ENCODE measurements at regions not wholly inside any gene's neighbourhood (a gene's known extent, or its start where the extent isn't known, plus 50 kb on each side); places are given as distances from the start of the nearest gene placed in this dataset.

- no peak overlapping the region for H3K4me3 ChIP-seq (ENCODE audit: insufficient read length, low read depth)
- H3K9ac ChIP-seq (ENCODE audit: insufficient read length, low read depth): no peak overlapping the region
- no peaks in the 10 kb centered on the region for H3K9me3 ChIP-seq (ENCODE audit: insufficient read depth, low read length)
- TF ChIP-seq ZNF274 (IDR thresholded peaks at IDR 0.05; ENCODE audit: low read depth, low read length) (no peak), SUZ12 (IDR thresholded peaks at IDR 0.05; ENCODE audit: extremely low read depth, insufficient read depth, insufficient read length) (no peak), YY1 (IDR thresholded peaks at IDR 0.05; ENCODE audit: insufficient read depth, insufficient read length) (no peak)
- peaks cover 9% of the 10 kb centered on the region for H3K36me3 ChIP-seq (ENCODE audit: insufficient read depth, insufficient read length, low read length)
- no peaks in the 10 kb centered on the region for H3K27me3 ChIP-seq (ENCODE audit: insufficient read depth, insufficient read length)
- DNase-seq (ENCODE audit: low read depth, low spot score): no peak
- no peaks in the 10 kb centered on the region for H3K4me1 ChIP-seq (ENCODE audit: insufficient read depth, insufficient read length)
These were observed 2174.3 kb upstream of the PIK3C3 start for GRCh38 chr18:39780774-39781173.

- TF ChIP-seq ZNF274 (IDR thresholded peaks at IDR 0.05; ENCODE audit: low read depth, low read length): no peak
- TF ChIP-seq YY1 (IDR thresholded peaks at IDR 0.05; ENCODE audit: insufficient read depth, insufficient read length): no peak
- TF ChIP-seq SUZ12 (IDR thresholded peaks at IDR 0.05; ENCODE audit: extremely low read depth, insufficient read depth, insufficient read length): no peak
- no peak for DNase-seq (ENCODE audit: low read depth, low spot score)
- H3K4me3 ChIP-seq (ENCODE audit: insufficient read length, low read depth): no peak overlapping the region
These were observed 2175.1 kb upstream of the PIK3C3 start for GRCh38 chr18:39779926-39780325.

GRCh38 chr18:39776766-39777165, 2178.3 kb upstream of the PIK3C3 start:
- H3K9ac ChIP-seq (ENCODE audit: insufficient read length, low read depth): no peak overlapping the region
- no peak for DNase-seq (ENCODE audit: low read depth, low spot score)
- TF ChIP-seq YY1 (IDR thresholded peaks at IDR 0.05; ENCODE audit: insufficient read depth, insufficient read length): no peak
- peaks cover 7% of the 10 kb centered on the region for H3K36me3 ChIP-seq (ENCODE audit: insufficient read depth, insufficient read length, low read length)
- H3K9me3 ChIP-seq (ENCODE audit: insufficient read depth, low read length): no peaks in the 10 kb centered on the region
- H3K4me3 ChIP-seq (ENCODE audit: insufficient read length, low read depth): no peak overlapping the region
- no peaks in the 10 kb centered on the region for H3K4me1 ChIP-seq (ENCODE audit: insufficient read depth, insufficient read length)
- no peaks in the 10 kb centered on the region for H3K27me3 ChIP-seq (ENCODE audit: insufficient read depth, insufficient read length)

More at GRCh38 chr18:39779926-39780325, 2175.1 kb upstream of the PIK3C3 start:
- no peaks in the 10 kb centered on the region for H3K9me3 ChIP-seq (ENCODE audit: insufficient read depth, low read length)
- no peaks in the 10 kb centered on the region for H3K27me3 ChIP-seq (ENCODE audit: insufficient read depth, insufficient read length)
- no peaks in the 10 kb centered on the region for H3K4me1 ChIP-seq (ENCODE audit: insufficient read depth, insufficient read length)
- peaks cover 9% of the 10 kb centered on the region for H3K36me3 ChIP-seq (ENCODE audit: insufficient read depth, insufficient read length, low read length)
- no peak overlapping the region for H3K9ac ChIP-seq (ENCODE audit: insufficient read length, low read depth)

GRCh38 chr18:39774957-39775598, 2180.0 kb upstream of the PIK3C3 start:
- DNase-seq (ENCODE audit: low read depth, low spot score): no peak
- TF ChIP-seq YY1 (IDR thresholded peaks at IDR 0.05; ENCODE audit: insufficient read depth, insufficient read length) (no peak), SUZ12 (IDR thresholded peaks at IDR 0.05; ENCODE audit: extremely low read depth, insufficient read depth, insufficient read length) (no peak), ZNF274 (IDR thresholded peaks at IDR 0.05; ENCODE audit: low read depth, low read length) (no peak)
- H3K9ac ChIP-seq (ENCODE audit: insufficient read length, low read depth): no peak overlapping the region
- no peaks in the 10 kb centered on the region for H3K27me3 ChIP-seq (ENCODE audit: insufficient read depth, insufficient read length)
- H3K36me3 ChIP-seq (ENCODE audit: insufficient read depth, insufficient read length, low read length): peaks cover 3% of the 10 kb centered on the region
- H3K4me1 ChIP-seq (ENCODE audit: insufficient read depth, insufficient read length): no peaks in the 10 kb centered on the region
- no peaks in the 10 kb centered on the region for H3K9me3 ChIP-seq (ENCODE audit: insufficient read depth, low read length)
- no peak overlapping the region for H3K4me3 ChIP-seq (ENCODE audit: insufficient read length, low read depth)

- H3K36me3 ChIP-seq (ENCODE audit: insufficient read depth, insufficient read length, low read length): peaks cover 3% of the 10 kb centered on the region
- no peak overlapping the region for H3K4me3 ChIP-seq (ENCODE audit: insufficient read length, low read depth)
- no peak for DNase-seq (ENCODE audit: low read depth, low spot score)
- no peak for TF ChIP-seq SUZ12 (IDR thresholded peaks at IDR 0.05; ENCODE audit: extremely low read depth, insufficient read depth, insufficient read length)
- no peak for TF ChIP-seq YY1 (IDR thresholded peaks at IDR 0.05; ENCODE audit: insufficient read depth, insufficient read length)
- TF ChIP-seq ZNF274 (IDR thresholded peaks at IDR 0.05; ENCODE audit: low read depth, low read length): no peak
- no peaks in the 10 kb centered on the region for H3K4me1 ChIP-seq (ENCODE audit: insufficient read depth, insufficient read length)
- no peaks in the 10 kb centered on the region for H3K9me3 ChIP-seq (ENCODE audit: insufficient read depth, low read length)
- H3K27me3 ChIP-seq (ENCODE audit: insufficient read depth, insufficient read length): no peaks in the 10 kb centered on the region
- no peak overlapping the region for H3K9ac ChIP-seq (ENCODE audit: insufficient read length, low read depth)
These were observed 2181.4 kb upstream of the PIK3C3 start for GRCh38 chr18:39773646-39774045.

GRCh38 chr18:39772155-39772919, 2182.7 kb upstream of the PIK3C3 start:
- Histone ChIP-seq H3K36me3 (ENCODE audit: insufficient read depth, insufficient read length, low read length) (peaks cover 3% of the 10 kb centered on the region), H3K27me3 (ENCODE audit: insufficient read depth, insufficient read length) (no peaks in the 10 kb centered on the region), H3K9me3 (ENCODE audit: insufficient read depth, low read length) (no peaks in the 10 kb centered on the region), H3K9ac (ENCODE audit: insufficient read length, low read depth) (no peak overlapping the region), H3K4me1 (ENCODE audit: insufficient read depth, insufficient read length) (no peaks in the 10 kb centered on the region), H3K4me3 (ENCODE audit: insufficient read length, low read depth) (no peak overlapping the region)
- TF ChIP-seq YY1 (IDR thresholded peaks at IDR 0.05; ENCODE audit: insufficient read depth, insufficient read length) (no peak), SUZ12 (IDR thresholded peaks at IDR 0.05; ENCODE audit: extremely low read depth, insufficient read depth, insufficient read length) (no peak), ZNF274 (IDR thresholded peaks at IDR 0.05; ENCODE audit: low read depth, low read length) (no peak)
- DNase-seq (ENCODE audit: low read depth, low spot score): no peak

- H3K9me3 ChIP-seq (ENCODE audit: insufficient read depth, low read length): no peaks in the 10 kb centered on the region
- H3K4me1 ChIP-seq (ENCODE audit: insufficient read depth, insufficient read length): no peaks in the 10 kb centered on the region
- H3K9ac ChIP-seq (ENCODE audit: insufficient read length, low read depth): no peak overlapping the region
- H3K4me3 ChIP-seq (ENCODE audit: insufficient read length, low read depth): no peak overlapping the region
- DNase-seq (ENCODE audit: low read depth, low spot score): no peak
- TF ChIP-seq SUZ12 (IDR thresholded peaks at IDR 0.05; ENCODE audit: extremely low read depth, insufficient read depth, insufficient read length): no peak
- no peak for TF ChIP-seq ZNF274 (IDR thresholded peaks at IDR 0.05; ENCODE audit: low read depth, low read length)
- TF ChIP-seq YY1 (IDR thresholded peaks at IDR 0.05; ENCODE audit: insufficient read depth, insufficient read length): no peak
- peaks cover 3% of the 10 kb centered on the region for H3K36me3 ChIP-seq (ENCODE audit: insufficient read depth, insufficient read length, low read length)
- no peaks in the 10 kb centered on the region for H3K27me3 ChIP-seq (ENCODE audit: insufficient read depth, insufficient read length)
These were observed 2184.6 kb upstream of the PIK3C3 start for GRCh38 chr18:39770399-39770798.

Measured in NT2/D1 (cell line).